RPMI7951 (cell line): ENCODE measurements at regions not wholly inside any gene's neighbourhood (a gene's known extent, or its start where the extent isn't known, plus 50 kb on each side); places are given as distances from the start of the nearest gene placed in this dataset.
"Not testable (repeated sequence)": the region's sequence is repeated elsewhere in the genome, so short reads cannot be mapped to it uniquely, and the experiment has no call there.

ENCODE experiments used
- DNase-seq: peaks from one replicate; pipeline ENCODE4 v3.0.0-alpha.2; 2012; ENCODE audit warnings: low read depth

GRCh38 chr11:38446336-38446735 lies 1848.3 kb upstream of the RAG2 start:
- no peak for DNase-seq

- no peak for DNase-seq
Observed at GRCh38 chr11:38438091-38438490, 1840.1 kb upstream of the RAG2 start.

- no peak for DNase-seq
Observed at GRCh38 chr11:38425578-38425977, 1827.5 kb upstream of the RAG2 start.

GRCh38 chr11:38423042-38423441 lies 1825.0 kb upstream of the RAG2 start:
- no peak for DNase-seq

GRCh38 chr11:38416141-38416540 lies 1818.1 kb upstream of the RAG2 start:
- no peak for DNase-seq

GRCh38 chr11:38411149-38411548 lies 1813.1 kb upstream of the RAG2 start:
- DNase-seq, result no peak

GRCh38 chr11:38402063-38402462 lies 1804.0 kb upstream of the RAG2 start:
- DNase-seq, result no peak

- DNase-seq, result no peak
Observed at GRCh38 chr11:38392176-38392575, 1794.1 kb upstream of the RAG2 start.

GRCh38 chr11:38384568-38384967 lies 1786.5 kb upstream of the RAG2 start:
- no peak for DNase-seq

- no peak for DNase-seq
Observed at GRCh38 chr11:38365274-38365673, 1767.2 kb upstream of the RAG2 start.

- no peak for DNase-seq
Observed at GRCh38 chr11:38356255-38356654, 1758.2 kb upstream of the RAG2 start.

GRCh38 chr11:38345286-38345685 lies 1747.2 kb upstream of the RAG2 start:
- DNase-seq, result no peak

- DNase-seq, result not testable (repeated sequence)
Observed at GRCh38 chr11:38341612-38342011, 1743.6 kb upstream of the RAG2 start.

- DNase-seq, result no peak
Observed at GRCh38 chr11:38339835-38340440, 1741.9 kb upstream of the RAG2 start.

GRCh38 chr11:38338022-38338421 lies 1740.0 kb upstream of the RAG2 start:
- not testable (repeated sequence) for DNase-seq

- DNase-seq, result no peak
Observed at GRCh38 chr11:38332046-38332445, 1734.0 kb upstream of the RAG2 start.

- no peak for DNase-seq
Observed at GRCh38 chr11:38330578-38330977, 1732.5 kb upstream of the RAG2 start.

GRCh38 chr11:38323961-38324761 lies 1726.1 kb upstream of the RAG2 start:
- DNase-seq, result peak; percentile 36

- DNase-seq, result peak; percentile 12
Observed at GRCh38 chr11:38315151-38315550, 1717.1 kb upstream of the RAG2 start.

- no peak for DNase-seq
Observed at GRCh38 chr11:38307455-38307854, 1709.4 kb upstream of the RAG2 start.

GRCh38 chr11:38305682-38306081 lies 1707.6 kb upstream of the RAG2 start:
- DNase-seq, result no peak

GRCh38 chr11:38304926-38305325 lies 1706.9 kb upstream of the RAG2 start:
- no peak for DNase-seq

GRCh38 chr11:38302564-38302963 lies 1704.5 kb upstream of the RAG2 start:
- DNase-seq, result no peak

GRCh38 chr11:38300570-38300969 lies 1702.5 kb upstream of the RAG2 start:
- no peak for DNase-seq
